Erythroblast (primary cell): ENCODE measurements at regions not wholly inside any gene's neighbourhood (a gene's known extent, or its start where the extent isn't known, plus 50 kb on each side); places are given as distances from the start of the nearest gene placed in this dataset.
A peak's percentile ranks its signal among the peaks of the same experiment; 100 is the strongest.

ENCODE experiments used
- DNase-seq, 2 experiments: peaks; one replicate each; lab custom pipeline; 2025; lab: John Stamatoyannopoulos, UW
- GATA1 ChIP-seq: IDR thresholded peaks from 2 replicates; pipeline ENCODE4 v1.6.1; 2011; ENCODE audit warnings: low read depth, mild to moderate bottlenecking, control low read depth, low read length, moderate library complexity
- POLR2A ChIP-seq: IDR thresholded peaks from 2 replicates; pipeline ENCODE4 v1.6.1; 2011; ENCODE audit warnings: mild to moderate bottlenecking, low read length

DNA sequence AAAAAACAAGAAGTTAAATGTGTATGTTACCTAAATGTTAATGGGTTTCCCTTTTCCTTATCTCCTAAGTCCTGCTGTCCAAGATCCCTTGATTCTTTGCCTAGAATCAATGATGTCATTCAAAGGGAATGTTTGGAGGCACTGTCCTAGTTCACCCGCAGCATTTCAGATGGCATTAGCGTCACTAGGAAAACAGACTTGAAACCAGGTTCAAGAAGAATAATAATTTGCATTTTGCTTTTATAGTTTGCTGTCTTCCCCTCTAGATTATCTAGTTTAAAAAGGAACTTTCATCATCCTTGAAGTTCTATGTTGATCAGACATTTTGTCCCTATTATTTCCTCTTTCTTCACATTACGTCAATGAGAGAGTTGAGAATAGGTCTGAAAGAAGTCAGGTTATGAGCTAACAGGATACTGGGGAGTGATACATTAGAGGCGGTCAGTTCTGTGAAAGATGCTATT is 234.1 kb upstream of the PGRMC2 start:
- DNase-seq, result no peak
- TF ChIP-seq GATA1 (no peak), POLR2A (no peak)

DNA sequence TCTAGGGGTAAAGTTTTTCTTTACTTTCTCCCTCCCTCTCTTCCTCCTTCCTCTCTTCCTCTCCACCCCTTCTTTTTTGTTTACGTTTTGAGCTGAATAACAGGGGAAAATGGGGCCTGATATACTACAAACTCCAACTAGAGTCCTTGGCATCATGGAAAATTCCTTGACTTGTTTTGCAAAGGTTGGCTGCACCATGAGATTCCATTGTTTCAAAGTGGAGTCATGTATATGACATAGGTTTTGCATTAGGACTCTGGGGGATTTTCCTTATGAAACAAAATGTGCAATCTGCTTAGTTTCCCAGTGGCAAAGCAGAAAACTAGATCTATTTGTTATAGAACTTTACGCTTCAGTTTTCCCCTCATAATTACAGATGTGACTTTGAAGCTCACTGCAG is 233.5 kb upstream of the PGRMC2 start:
- TF ChIP-seq POLR2A, result no peak
- TF ChIP-seq GATA1, result no peak
- no peak for DNase-seq

DNA sequence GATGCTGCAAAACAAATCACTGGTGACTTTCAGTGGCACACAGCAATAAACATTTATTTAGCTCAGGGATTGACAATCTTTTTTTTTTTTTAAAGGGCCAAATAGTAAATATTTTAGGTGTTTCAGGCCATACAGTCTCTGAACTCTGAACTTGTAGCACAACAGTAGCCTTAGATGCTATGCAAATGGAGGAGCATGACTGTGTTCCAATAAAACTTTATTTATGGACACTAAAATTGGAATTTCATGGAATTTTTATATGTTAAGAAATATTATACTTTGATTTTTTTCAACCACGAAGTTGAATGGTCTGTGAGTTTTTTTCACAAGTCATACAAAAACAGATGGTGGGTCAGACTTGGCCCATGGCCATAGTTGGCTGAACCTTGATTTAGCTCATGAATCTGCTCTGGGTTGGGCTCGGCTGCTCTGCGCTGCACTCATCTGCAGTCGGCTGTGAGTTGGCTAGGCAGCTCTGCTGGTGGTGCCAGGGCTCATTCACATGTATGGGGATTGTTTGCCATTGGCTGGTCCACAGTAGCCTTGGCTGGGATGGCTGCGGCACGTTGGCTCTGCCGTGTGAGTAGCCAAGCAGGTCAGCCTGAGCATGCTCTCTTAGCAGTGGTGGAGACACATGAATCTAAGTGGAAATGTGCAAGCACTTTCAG is 231.7 kb upstream of the PGRMC2 start:
- TF ChIP-seq GATA1 (no peak), POLR2A (no peak)

GRCh38 chr4:128517739-128518510 is 230.3 kb upstream of the PGRMC2 start:
- TF ChIP-seq GATA1 (no peak), POLR2A (peak; percentile 84)
- peak; percentile 93 to 95 for DNase-seq

More for the DNA sequence above, 231.7 kb upstream of the PGRMC2 start:
- DNase-seq, result peak in 1 of 2 experiments; percentile 11

GRCh38 chr4:128517096-128517738 is 229.6 kb upstream of the PGRMC2 start:
- DNase-seq, result peak; percentile 89 to 91
- TF ChIP-seq POLR2A, result no peak
- no peak for TF ChIP-seq GATA1

- TF ChIP-seq POLR2A, result no peak
- TF ChIP-seq GATA1, result no peak
- peak in 1 of 2 experiments; percentile 57 for DNase-seq
Measured at GRCh38 chr4:128516301-128516969, 228.8 kb upstream of the PGRMC2 start.

- TF ChIP-seq GATA1, result no peak
- TF ChIP-seq POLR2A, result no peak
- DNase-seq, result peak; percentile 70 to 82
Measured at GRCh38 chr4:128513664-128514484, 226.3 kb upstream of the PGRMC2 start.

GRCh38 chr4:128512767-128513322 is 225.2 kb upstream of the PGRMC2 start:
- DNase-seq, result no peak
- TF ChIP-seq POLR2A, result no peak
- TF ChIP-seq GATA1, result no peak

DNA sequence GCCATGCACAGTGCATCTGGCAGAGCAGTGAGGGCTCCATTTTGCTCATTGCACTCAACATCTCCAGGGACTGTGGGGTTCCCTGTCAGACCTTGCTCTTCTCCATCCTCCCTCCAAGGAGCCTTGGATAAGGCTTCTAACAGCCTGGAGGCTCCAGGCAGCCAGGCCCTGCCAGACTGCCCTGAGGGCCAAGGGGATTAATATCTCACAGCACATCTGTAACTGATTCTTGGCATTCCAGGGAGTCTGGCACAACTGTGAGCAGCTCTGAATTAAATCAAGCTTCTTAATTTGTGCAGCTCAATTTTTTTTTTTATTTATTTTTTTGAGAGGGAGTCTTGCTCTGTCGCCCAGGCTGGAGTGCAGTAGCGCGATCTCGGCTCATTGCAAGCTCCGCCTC is 224.5 kb upstream of the PGRMC2 start:
- no peak for TF ChIP-seq POLR2A
- no peak for DNase-seq

DNA sequence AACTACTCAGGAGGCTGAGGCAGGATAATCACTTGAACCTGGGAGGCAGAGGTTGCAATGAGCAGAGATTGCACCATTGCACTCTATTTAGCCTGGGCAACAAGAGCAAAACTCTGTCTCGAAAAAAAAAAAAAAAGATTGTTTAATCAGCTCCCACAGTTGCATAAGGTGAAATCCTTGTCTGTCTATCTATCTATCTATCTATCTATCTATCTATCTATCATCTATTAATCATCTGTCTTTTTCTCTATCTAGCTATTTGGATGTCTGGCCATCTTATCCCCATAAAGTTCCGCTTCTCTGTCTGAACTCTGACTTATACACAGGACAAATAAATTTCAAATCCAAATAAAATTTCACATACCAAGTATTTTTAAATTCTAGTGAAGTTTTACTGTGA is 223.2 kb upstream of the PGRMC2 start:
- TF ChIP-seq GATA1 (no peak), POLR2A (no peak)
- no peak for DNase-seq

- TF ChIP-seq GATA1, result no peak
- TF ChIP-seq POLR2A, result no peak
- no peak for DNase-seq
Measured at GRCh38 chr4:128502818-128503527, 215.4 kb upstream of the PGRMC2 start.

- no peak for TF ChIP-seq GATA1
- TF ChIP-seq POLR2A, result no peak
- no peak for DNase-seq
Measured at GRCh38 chr4:128501239-128501638, 213.6 kb upstream of the PGRMC2 start.
